Colonic mucosa (tissue), 4 donors: ENCODE measurements at regions not wholly inside any gene's neighbourhood (a gene's known extent, or its start where the extent isn't known, plus 50 kb on each side); places are given as distances from the start of the nearest gene placed in this dataset.

Source experiments
- DNase-seq: peaks from one replicate; pipeline ENCODE4 v3.0.0-alpha.2; 2020
- H3K27ac ChIP-seq: fragments of 200-600 bp; one replicate; pipeline ENCODE4 v1.8.0; 2021
- H3K27me3 ChIP-seq: fragments of 200-600 bp; one replicate; pipeline ENCODE4 v1.8.0; 2021
- H3K36me3 ChIP-seq: fragments of 200-600 bp; one replicate; pipeline ENCODE4 v1.8.0; 2021
- H3K4me1 ChIP-seq: fragments of 200-600 bp; one replicate; pipeline ENCODE4 v1.8.0; 2021; ENCODE audit warnings: mild to moderate bottlenecking
- H3K4me3 ChIP-seq: fragments of 200-600 bp; one replicate; pipeline ENCODE4 v1.8.0; 2021
- H3K9ac ChIP-seq, 2 donors: one replicate each; pipeline ENCODE4 v1.7.0; 2013; ENCODE audit warnings: control low read depth in 2 of 2, low read depth in 2 of 2, low read length in 2 of 2
- H3K9me3 ChIP-seq: fragments of 200-600 bp; one replicate; pipeline ENCODE4 v1.8.0; 2021
- intact Hi-C: fragments of 100-400 bp; cut with DNase I; formaldehyde crosslinking; loops from one replicate; pipeline ENCODE4 v1.14.1; 2022
- TF ChIP-seq, protein P1 (sequence below): fragments of 200-600 bp; IDR thresholded peaks from one replicate; pipeline ENCODE4 v1.8.0; 2022; ENCODE audit warnings: antibody characterized with exemption, mild to moderate bottlenecking
- donor health status: healthy.
- donor health status: DM: no; HTN: no; CAD: no.
- donor health status: DM: no; HTN: no; CAD: no.

DNA sequence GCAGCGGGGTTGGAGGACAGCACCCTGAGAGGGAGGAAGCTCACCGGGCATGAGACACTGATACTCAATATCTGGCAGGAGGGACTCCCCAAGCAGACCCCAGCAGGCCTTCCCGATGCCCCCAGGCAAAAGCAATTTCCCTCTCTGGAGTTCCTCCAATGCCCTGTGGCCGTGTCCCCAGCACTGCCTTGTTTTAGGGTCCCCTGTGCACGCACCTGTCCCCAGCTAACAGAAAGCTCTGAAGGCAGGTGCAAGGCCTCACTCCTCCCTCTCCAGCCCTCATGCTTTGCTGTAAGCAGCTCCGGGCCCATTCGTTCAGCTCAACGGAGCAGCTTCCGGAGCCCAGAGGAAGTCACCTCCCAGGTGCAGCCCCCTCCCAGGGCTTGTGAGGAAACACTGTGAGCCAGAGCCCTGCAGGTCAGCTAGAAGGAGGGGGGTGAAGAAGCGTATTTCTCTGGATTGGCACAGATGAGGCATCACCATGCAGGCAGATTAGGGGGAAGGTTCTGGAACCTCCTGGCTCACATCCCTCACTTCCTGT is 50.3 kb upstream of the ID2 start:
- H3K9ac ChIP-seq: no peak overlapping the region
- no peaks in the 10 kb centered on the region for H3K9me3 ChIP-seq
- H3K27ac ChIP-seq: no peak overlapping the region
- no peaks in the 10 kb centered on the region for H3K27me3 ChIP-seq
- no peaks in the 10 kb centered on the region for H3K36me3 ChIP-seq
- TF ChIP-seq, protein P1, sequence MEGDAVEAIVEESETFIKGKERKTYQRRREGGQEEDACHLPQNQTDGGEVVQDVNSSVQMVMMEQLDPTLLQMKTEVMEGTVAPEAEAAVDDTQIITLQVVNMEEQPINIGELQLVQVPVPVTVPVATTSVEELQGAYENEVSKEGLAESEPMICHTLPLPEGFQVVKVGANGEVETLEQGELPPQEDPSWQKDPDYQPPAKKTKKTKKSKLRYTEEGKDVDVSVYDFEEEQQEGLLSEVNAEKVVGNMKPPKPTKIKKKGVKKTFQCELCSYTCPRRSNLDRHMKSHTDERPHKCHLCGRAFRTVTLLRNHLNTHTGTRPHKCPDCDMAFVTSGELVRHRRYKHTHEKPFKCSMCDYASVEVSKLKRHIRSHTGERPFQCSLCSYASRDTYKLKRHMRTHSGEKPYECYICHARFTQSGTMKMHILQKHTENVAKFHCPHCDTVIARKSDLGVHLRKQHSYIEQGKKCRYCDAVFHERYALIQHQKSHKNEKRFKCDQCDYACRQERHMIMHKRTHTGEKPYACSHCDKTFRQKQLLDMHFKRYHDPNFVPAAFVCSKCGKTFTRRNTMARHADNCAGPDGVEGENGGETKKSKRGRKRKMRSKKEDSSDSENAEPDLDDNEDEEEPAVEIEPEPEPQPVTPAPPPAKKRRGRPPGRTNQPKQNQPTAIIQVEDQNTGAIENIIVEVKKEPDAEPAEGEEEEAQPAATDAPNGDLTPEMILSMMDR: no peak
- intact Hi-C loops: loop anchor here (5.0 kb wide), 1 partner anchor 41 kb away; no protein-coding TSS in a partner anchor
- no peaks in the 10 kb centered on the region for H3K4me1 ChIP-seq
- no peak overlapping the region for H3K4me3 ChIP-seq
- DNase-seq: no peak
